ENCODE measurements at regions not wholly inside any gene's neighbourhood (a gene's known extent, or its start where the extent isn't known, plus 50 kb on each side); places are given as distances from the start of the nearest gene placed in this dataset.
"Not testable (repeated sequence)": the region's sequence is repeated elsewhere in the genome, so short reads cannot be mapped to it uniquely, and the experiment has no call there.

- WGBS: 97% methylated on average over 22 of the region's 22 CpGs
Measured at GRCh38 chr3:117026401-117026800, 316.8 kb downstream of the TUSC7 start.

DNA sequence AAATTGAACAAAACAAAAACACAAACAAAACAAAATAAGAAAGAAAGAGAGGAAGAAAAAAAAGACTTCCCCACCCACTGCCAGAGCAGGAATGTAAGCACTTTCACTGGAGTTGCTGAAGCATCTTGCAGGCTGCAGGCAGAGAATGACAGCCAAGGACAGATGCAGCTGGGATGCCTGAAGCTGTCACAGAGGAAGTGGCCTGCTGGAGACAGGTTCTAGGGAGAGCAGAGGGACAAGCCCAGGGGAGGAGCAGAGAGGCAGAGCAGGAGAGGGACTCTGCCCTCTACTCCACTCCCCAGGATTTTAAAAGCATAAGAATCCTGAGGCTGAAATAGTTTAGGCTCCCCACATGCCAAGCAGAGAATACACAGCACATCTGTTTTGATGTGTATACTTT, 326.2 kb downstream of the TUSC7 start:
- H3K4me3 ChIP-seq (ENCODE audit: low read length in 2 of 2): no peak overlapping the region
- no peaks in the 10 kb centered on the region for H3K27me3 ChIP-seq (ENCODE audit: control insufficient read depth in 2 of 2, insufficient read depth in 1 of 2, low read length in 1 of 2)
- no peaks in the 10 kb centered on the region for H3K36me3 ChIP-seq (ENCODE audit: control insufficient read depth in 2 of 2, insufficient read depth in 2 of 2, low read length in 1 of 2)
- no peak for DNase-seq (ENCODE audit: low read depth in 6 of 9, low spot score in 9 of 9)
- no peaks in the 10 kb centered on the region for H3K9me3 ChIP-seq (ENCODE audit: control insufficient read depth in 2 of 2, insufficient read depth in 1 of 2, low read length in 1 of 2)
- H3K27ac ChIP-seq (ENCODE audit: low read depth in 1 of 2, low read length in 1 of 2): peak overlapping the region in 1 of 2 donors; percentile 13
- no peaks in the 10 kb centered on the region for H3K4me1 ChIP-seq (ENCODE audit: control insufficient read depth in 2 of 2, insufficient read depth in 2 of 2, low read length in 2 of 2)

More at GRCh38 chr3:117026401-117026800, 316.8 kb downstream of the TUSC7 start:
- Histone ChIP-seq H3K36me3 (ENCODE audit: control insufficient read depth in 2 of 2, insufficient read depth in 2 of 2, low read length in 1 of 2) (no peaks in the 10 kb centered on the region), H3K4me3 (ENCODE audit: low read length in 2 of 2) (no peak overlapping the region), H3K27me3 (ENCODE audit: control insufficient read depth in 2 of 2, insufficient read depth in 1 of 2, low read length in 1 of 2) (no peaks in the 10 kb centered on the region), H3K4me1 (ENCODE audit: control insufficient read depth in 2 of 2, insufficient read depth in 2 of 2, low read length in 2 of 2) (no peaks in the 10 kb centered on the region), H3K27ac (ENCODE audit: low read depth in 1 of 2, low read length in 1 of 2) (no peak overlapping the region), H3K9me3 (ENCODE audit: control insufficient read depth in 2 of 2, insufficient read depth in 1 of 2, low read length in 1 of 2) (no peaks in the 10 kb centered on the region)
- DNase-seq (ENCODE audit: low read depth in 6 of 9, low spot score in 9 of 9): no peak

DNA sequence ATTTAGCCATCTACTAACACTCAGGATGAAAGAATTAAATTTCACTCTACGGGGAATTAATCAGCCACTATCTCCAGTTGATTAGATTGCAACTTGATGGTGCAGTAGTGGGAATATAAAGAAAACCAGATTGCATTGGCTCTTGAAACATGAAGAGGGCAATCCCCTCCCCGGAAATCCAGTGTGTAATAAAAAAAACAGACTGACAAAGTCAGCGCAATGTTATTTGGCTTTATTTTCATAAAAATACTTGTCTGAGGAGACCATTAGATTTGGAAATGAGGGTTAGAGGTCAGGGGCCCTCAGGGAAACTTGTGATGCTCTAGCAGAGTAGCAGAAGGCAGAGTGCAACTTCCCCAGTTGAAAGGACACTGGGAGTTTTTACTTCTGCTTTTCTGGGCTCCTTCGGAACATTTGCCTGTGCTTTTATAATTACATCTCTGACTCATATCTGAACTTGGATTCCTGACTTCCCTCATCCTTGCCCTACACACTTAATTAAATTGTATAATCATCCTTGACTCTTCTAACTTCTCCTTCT, 326.8 kb downstream of the TUSC7 start:
- Histone ChIP-seq H3K27ac (ENCODE audit: low read depth in 1 of 2, low read length in 1 of 2) (no peak overlapping the region), H3K27me3 (ENCODE audit: control insufficient read depth in 2 of 2, insufficient read depth in 1 of 2, low read length in 1 of 2) (no peaks in the 10 kb centered on the region)

GRCh38 chr3:117045143-117045542, 335.6 kb downstream of the TUSC7 start:
- H3K27ac ChIP-seq (ENCODE audit: low read depth in 1 of 2, low read length in 1 of 2): no peak overlapping the region
- H3K36me3 ChIP-seq (ENCODE audit: control insufficient read depth in 2 of 2, insufficient read depth in 2 of 2, low read length in 1 of 2): no peaks in the 10 kb centered on the region
- no peaks in the 10 kb centered on the region for H3K4me1 ChIP-seq (ENCODE audit: control insufficient read depth in 2 of 2, insufficient read depth in 2 of 2, low read length in 2 of 2)
- no peak for DNase-seq (ENCODE audit: low read depth in 6 of 9, low spot score in 9 of 9)
- WGBS: 0% methylated on average over 1 of the region's 1 CpG
- no peak overlapping the region for H3K4me3 ChIP-seq (ENCODE audit: low read length in 2 of 2)
- no peaks in the 10 kb centered on the region for H3K9me3 ChIP-seq (ENCODE audit: control insufficient read depth in 2 of 2, insufficient read depth in 1 of 2, low read length in 1 of 2)
- H3K27me3 ChIP-seq (ENCODE audit: control insufficient read depth in 2 of 2, insufficient read depth in 1 of 2, low read length in 1 of 2): no peaks in the 10 kb centered on the region

More for the DNA sequence above, 326.8 kb downstream of the TUSC7 start:
- WGBS: 42% methylated on average over 4 of the region's 4 CpGs
- H3K9me3 ChIP-seq (ENCODE audit: control insufficient read depth in 2 of 2, insufficient read depth in 1 of 2, low read length in 1 of 2): no peaks in the 10 kb centered on the region
- no peaks in the 10 kb centered on the region for H3K36me3 ChIP-seq (ENCODE audit: control insufficient read depth in 2 of 2, insufficient read depth in 2 of 2, low read length in 1 of 2)
- peak in 1 of 9 donors; percentile 26 for DNase-seq (ENCODE audit: low read depth in 6 of 9, low spot score in 9 of 9)
- no peak overlapping the region for H3K4me3 ChIP-seq (ENCODE audit: low read length in 2 of 2)
- no peaks in the 10 kb centered on the region for H3K4me1 ChIP-seq (ENCODE audit: control insufficient read depth in 2 of 2, insufficient read depth in 2 of 2, low read length in 2 of 2)

GRCh38 chr3:117047951-117048705, 338.5 kb downstream of the TUSC7 start:
- Histone ChIP-seq H3K27ac (ENCODE audit: low read depth in 1 of 2, low read length in 1 of 2) (no peak overlapping the region), H3K4me1 (ENCODE audit: control insufficient read depth in 2 of 2, insufficient read depth in 2 of 2, low read length in 2 of 2) (no peaks in the 10 kb centered on the region)

GRCh38 chr3:117052395-117052794, 342.8 kb downstream of the TUSC7 start:
- 89% methylated on average over 5 of the region's 5 CpGs for WGBS

More at GRCh38 chr3:117047951-117048705, 338.5 kb downstream of the TUSC7 start:
- Histone ChIP-seq H3K9me3 (ENCODE audit: control insufficient read depth in 2 of 2, insufficient read depth in 1 of 2, low read length in 1 of 2) (no peaks in the 10 kb centered on the region), H3K27me3 (ENCODE audit: control insufficient read depth in 2 of 2, insufficient read depth in 1 of 2, low read length in 1 of 2) (no peaks in the 10 kb centered on the region), H3K4me3 (ENCODE audit: low read length in 2 of 2) (no peak overlapping the region), H3K36me3 (ENCODE audit: control insufficient read depth in 2 of 2, insufficient read depth in 2 of 2, low read length in 1 of 2) (no peaks in the 10 kb centered on the region)
- no peak for DNase-seq (ENCODE audit: low read depth in 6 of 9, low spot score in 9 of 9)

GRCh38 chr3:117054556-117054955, 345.0 kb downstream of the TUSC7 start:
- no peaks in the 10 kb centered on the region for H3K27me3 ChIP-seq (ENCODE audit: control insufficient read depth in 2 of 2, insufficient read depth in 1 of 2, low read length in 1 of 2)
- H3K9me3 ChIP-seq (ENCODE audit: control insufficient read depth in 2 of 2, insufficient read depth in 1 of 2, low read length in 1 of 2): no peaks in the 10 kb centered on the region
- no peak for DNase-seq (ENCODE audit: low read depth in 6 of 9, low spot score in 9 of 9)
- WGBS: 89% methylated on average over 2 of the region's 2 CpGs
- no peak overlapping the region for H3K27ac ChIP-seq (ENCODE audit: low read depth in 1 of 2, low read length in 1 of 2)
- H3K36me3 ChIP-seq (ENCODE audit: control insufficient read depth in 2 of 2, insufficient read depth in 2 of 2, low read length in 1 of 2): no peaks in the 10 kb centered on the region
- H3K4me1 ChIP-seq (ENCODE audit: control insufficient read depth in 2 of 2, insufficient read depth in 2 of 2, low read length in 2 of 2): no peaks in the 10 kb centered on the region
- no peak overlapping the region for H3K4me3 ChIP-seq (ENCODE audit: low read length in 2 of 2)

More at GRCh38 chr3:117052395-117052794, 342.8 kb downstream of the TUSC7 start:
- H3K36me3 ChIP-seq (ENCODE audit: control insufficient read depth in 2 of 2, insufficient read depth in 2 of 2, low read length in 1 of 2): no peaks in the 10 kb centered on the region
- no peaks in the 10 kb centered on the region for H3K27me3 ChIP-seq (ENCODE audit: control insufficient read depth in 2 of 2, insufficient read depth in 1 of 2, low read length in 1 of 2)
- no peak overlapping the region for H3K4me3 ChIP-seq (ENCODE audit: low read length in 2 of 2)
- no peak for DNase-seq (ENCODE audit: low read depth in 6 of 9, low spot score in 9 of 9)
- H3K4me1 ChIP-seq (ENCODE audit: control insufficient read depth in 2 of 2, insufficient read depth in 2 of 2, low read length in 2 of 2): no peaks in the 10 kb centered on the region
- no peaks in the 10 kb centered on the region for H3K9me3 ChIP-seq (ENCODE audit: control insufficient read depth in 2 of 2, insufficient read depth in 1 of 2, low read length in 1 of 2)
- no peak overlapping the region for H3K27ac ChIP-seq (ENCODE audit: low read depth in 1 of 2, low read length in 1 of 2)

DNA sequence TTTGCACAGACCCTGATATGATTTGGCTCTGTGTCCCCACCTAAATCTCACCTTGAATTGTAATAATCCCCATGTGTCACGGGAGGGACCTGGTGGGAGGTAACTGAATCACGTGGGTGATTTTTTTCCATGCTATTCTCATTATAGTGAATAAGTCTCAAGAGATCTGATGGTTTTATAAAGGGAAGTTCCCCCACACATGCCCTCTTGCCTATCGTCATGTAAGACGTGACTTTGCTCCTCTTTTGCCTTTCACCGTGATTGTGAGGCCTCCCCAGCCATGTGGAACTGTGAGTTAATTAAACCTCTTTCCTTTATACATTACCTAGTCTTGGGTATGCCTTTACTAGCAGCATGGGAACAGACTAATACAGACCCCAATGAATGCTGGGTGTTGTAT, 347.4 kb downstream of the TUSC7 start:
- not testable (repeated sequence) for H3K27ac ChIP-seq (ENCODE audit: low read depth in 1 of 2, low read length in 1 of 2); H3K36me3 ChIP-seq (ENCODE audit: control insufficient read depth in 2 of 2, insufficient read depth in 2 of 2, low read length in 1 of 2); DNase-seq (ENCODE audit: low read depth in 6 of 9, low spot score in 9 of 9); H3K4me3 ChIP-seq (ENCODE audit: low read length in 2 of 2); H3K9me3 ChIP-seq (ENCODE audit: control insufficient read depth in 2 of 2, insufficient read depth in 1 of 2, low read length in 1 of 2); H3K4me1 ChIP-seq (ENCODE audit: control insufficient read depth in 2 of 2, insufficient read depth in 2 of 2, low read length in 2 of 2); H3K27me3 ChIP-seq (ENCODE audit: control insufficient read depth in 2 of 2, insufficient read depth in 1 of 2, low read length in 1 of 2)
- WGBS: 89% methylated on average over 5 of the region's 5 CpGs

DNA sequence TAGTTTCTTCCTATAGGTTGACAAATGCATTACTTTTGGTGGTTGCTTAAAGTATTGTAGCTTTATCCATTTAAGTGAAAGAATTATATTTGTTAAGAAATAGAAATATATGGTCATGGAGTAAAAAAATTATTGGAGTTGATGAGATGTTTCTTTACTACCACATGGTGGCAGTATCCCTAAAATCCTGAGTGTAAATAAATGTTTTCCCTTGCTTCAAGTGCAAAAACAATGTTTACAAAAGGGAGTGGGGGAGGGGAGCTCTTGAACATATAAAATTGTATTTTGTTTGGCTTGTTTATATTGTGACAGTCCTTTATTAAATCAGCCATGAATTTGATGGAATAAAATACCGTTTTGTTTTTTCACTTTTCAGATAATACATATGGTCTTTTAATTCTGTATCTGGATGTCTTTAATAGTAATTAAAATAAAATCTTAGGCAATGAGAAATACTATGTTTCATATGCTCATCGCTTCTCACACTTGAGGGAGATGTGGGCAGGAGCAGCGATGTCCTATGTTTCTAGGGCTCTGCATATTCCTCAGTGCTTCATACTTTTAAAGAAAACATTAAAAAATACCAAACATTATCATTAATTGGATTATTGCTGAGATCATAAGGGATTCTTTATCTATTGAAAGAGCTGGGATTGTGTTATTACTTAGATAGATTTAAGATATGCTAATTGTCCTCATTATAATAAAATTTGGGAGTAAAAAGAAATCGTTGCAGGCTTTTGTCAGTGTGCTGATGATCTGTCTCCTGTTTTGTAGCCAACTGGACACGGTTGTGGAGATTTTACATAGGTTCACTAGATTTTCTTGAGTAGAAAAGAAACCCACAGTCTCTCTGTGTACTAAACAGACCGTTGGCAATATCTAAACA, 349.7 kb downstream of the TUSC7 start:
- H3K27me3 ChIP-seq (ENCODE audit: control insufficient read depth in 2 of 2, insufficient read depth in 1 of 2, low read length in 1 of 2): no peaks in the 10 kb centered on the region
- H3K4me3 ChIP-seq (ENCODE audit: low read length in 2 of 2): no peak overlapping the region
- H3K4me1 ChIP-seq (ENCODE audit: control insufficient read depth in 2 of 2, insufficient read depth in 2 of 2, low read length in 2 of 2): no peaks in the 10 kb centered on the region
- 84% methylated on average over 6 of the region's 6 CpGs for WGBS
- no peak overlapping the region for H3K27ac ChIP-seq (ENCODE audit: low read depth in 1 of 2, low read length in 1 of 2)
- H3K9me3 ChIP-seq (ENCODE audit: control insufficient read depth in 2 of 2, insufficient read depth in 1 of 2, low read length in 1 of 2): no peaks in the 10 kb centered on the region
- H3K36me3 ChIP-seq (ENCODE audit: control insufficient read depth in 2 of 2, insufficient read depth in 2 of 2, low read length in 1 of 2): no peaks in the 10 kb centered on the region
- no peak for DNase-seq (ENCODE audit: low read depth in 6 of 9, low spot score in 9 of 9)
